Activated CD8-positive, alpha-beta T cell treated with anti-CD3 and anti-CD28 coated beads, Interleukin-2, amount 10 ng/mL, durations not matched to agents 7 days and 5 days (primary cell): ENCODE measurements at regions not wholly inside any gene's neighbourhood (a gene's known extent, or its start where the extent isn't known, plus 50 kb on each side); places are given as distances from the start of the nearest gene placed in this dataset.

Experiments
- ATAC-seq: fragments of 150-1000 bp; cut with Tn5 transposase; one replicate; pipeline ENCODE4 v1.10.0; 2021; ENCODE audit warnings: moderate library complexity
- CTCF ChIA-PET: fragments of 350-600 bp; sonication (Branson Sonifier 250); formaldehyde crosslinking; loops from one replicate; lab custom pipeline; 2021; ENCODE audit warnings: antibody characterized with exemption; lab: Charles Lee
- POLR2A ChIA-PET: fragments of 350-600 bp; sonication (Branson Sonifier 250); formaldehyde crosslinking; loops from one replicate; lab custom pipeline; 2021; ENCODE audit warnings: antibody characterized with exemption; lab: Charles Lee
- DNase-seq: peaks from one replicate; pipeline ENCODE4 v3.0.0-alpha.2; 2020
- H3K27ac Mint-ChIP-seq: one replicate; pipeline ENCODE4 v1.8.0; 2021; ENCODE audit warnings: mild to moderate bottlenecking, mixed read lengths
- H3K27me3 Mint-ChIP-seq: one replicate; pipeline ENCODE4 v1.8.0; 2021; ENCODE audit warnings: low read depth, mixed read lengths
- H3K36me3 Mint-ChIP-seq: one replicate; pipeline ENCODE4 v1.8.0; 2021; ENCODE audit warnings: low read depth, mixed read lengths
- H3K4me1 Mint-ChIP-seq: one replicate; pipeline ENCODE4 v1.8.0; 2021; ENCODE audit warnings: low read depth, mixed read lengths
- H3K4me3 Mint-ChIP-seq: one replicate; pipeline ENCODE4 v1.8.0; 2021; ENCODE audit warnings: mild to moderate bottlenecking, mixed read lengths
- H3K9me3 Mint-ChIP-seq: one replicate; pipeline ENCODE4 v1.8.0; 2022; ENCODE audit warnings: mixed read lengths; ENCODE audit not compliant: insufficient read depth

GRCh38 chr5:144086295-144086694, 84.2 kb downstream of the YIPF5 start:
- Mint-ChIP-seq H3K27me3 (no peaks in the 10 kb centered on the region), H3K9me3 (no peaks in the 10 kb centered on the region), H3K4me3 (no peak overlapping the region), H3K36me3 (no peaks in the 10 kb centered on the region), H3K27ac (no peak overlapping the region), H3K4me1 (no peaks in the 10 kb centered on the region)
- no peak for DNase-seq
- ChIA-PET POLR2A (no interaction called here), CTCF (no interaction called here)
- ATAC-seq, result no peak

- no peaks in the 10 kb centered on the region for H3K9me3 Mint-ChIP-seq
- CTCF ChIA-PET, result no interaction called here
- DNase-seq, result no peak
These were observed 82.9 kb downstream of the YIPF5 start for GRCh38 chr5:144087576-144087975.

GRCh38 chr5:144088206-144089064, 82.0 kb downstream of the YIPF5 start:
- POLR2A ChIA-PET, result no interaction called here
- no peak overlapping the region for H3K27ac Mint-ChIP-seq
- CTCF ChIA-PET, result no interaction called here

More at GRCh38 chr5:144087576-144087975, 82.9 kb downstream of the YIPF5 start:
- POLR2A ChIA-PET, result no interaction called here
- Mint-ChIP-seq H3K36me3 (no peaks in the 10 kb centered on the region), H3K4me1 (no peaks in the 10 kb centered on the region), H3K27ac (no peak overlapping the region), H3K4me3 (no peak overlapping the region), H3K27me3 (no peaks in the 10 kb centered on the region)
- no peak for ATAC-seq

GRCh38 chr5:144089401-144090021, 80.9 kb downstream of the YIPF5 start:
- H3K4me1 Mint-ChIP-seq, result peaks cover 8% of the 10 kb centered on the region
- H3K27me3 Mint-ChIP-seq, result no peaks in the 10 kb centered on the region
- H3K9me3 Mint-ChIP-seq, result no peaks in the 10 kb centered on the region
- H3K36me3 Mint-ChIP-seq, result no peaks in the 10 kb centered on the region
- H3K4me3 Mint-ChIP-seq, result no peak overlapping the region
- no peak overlapping the region for H3K27ac Mint-ChIP-seq
- ChIA-PET CTCF (no interaction called here), POLR2A (no interaction called here)
- ATAC-seq, result no peak
- no peak for DNase-seq

More at GRCh38 chr5:144088206-144089064, 82.0 kb downstream of the YIPF5 start:
- no peaks in the 10 kb centered on the region for H3K27me3 Mint-ChIP-seq
- H3K36me3 Mint-ChIP-seq, result no peaks in the 10 kb centered on the region
- DNase-seq, result no peak
- H3K9me3 Mint-ChIP-seq, result no peaks in the 10 kb centered on the region
- H3K4me1 Mint-ChIP-seq, result no peaks in the 10 kb centered on the region
- no peak for ATAC-seq
- H3K4me3 Mint-ChIP-seq, result no peak overlapping the region

- no peaks in the 10 kb centered on the region for H3K9me3 Mint-ChIP-seq
- ATAC-seq, result no peak
- H3K27me3 Mint-ChIP-seq, result no peaks in the 10 kb centered on the region
- ChIA-PET POLR2A (no interaction called here), CTCF (interaction anchor here (1.4 kb wide), 1 partner anchor 99 kb away, joined by 4 read pairs; no protein-coding TSS in a partner anchor)
- no peak overlapping the region for H3K27ac Mint-ChIP-seq
- H3K36me3 Mint-ChIP-seq, result no peaks in the 10 kb centered on the region
- DNase-seq, result no peak
- no peak overlapping the region for H3K4me3 Mint-ChIP-seq
- H3K4me1 Mint-ChIP-seq, result peaks cover 8% of the 10 kb centered on the region
These were observed 78.0 kb downstream of the YIPF5 start for GRCh38 chr5:144092508-144092907.

GRCh38 chr5:144093400-144093799, 77.1 kb downstream of the YIPF5 start:
- no peak for DNase-seq
- Mint-ChIP-seq H3K9me3 (no peaks in the 10 kb centered on the region), H3K4me3 (no peak overlapping the region), H3K36me3 (no peaks in the 10 kb centered on the region), H3K4me1 (peaks cover 8% of the 10 kb centered on the region), H3K27me3 (no peaks in the 10 kb centered on the region), H3K27ac (no peak overlapping the region)
- ATAC-seq, result no peak
- POLR2A ChIA-PET, result no interaction called here
- CTCF ChIA-PET, result interaction anchor here (1.4 kb wide), 1 partner anchor 98 kb away, joined by 4 read pairs; no protein-coding TSS in a partner anchor

- H3K36me3 Mint-ChIP-seq, result no peaks in the 10 kb centered on the region
- ChIA-PET POLR2A (no interaction called here), CTCF (interaction anchor here (1.4 kb wide), 1 partner anchor 98 kb away, joined by 4 read pairs; no protein-coding TSS in a partner anchor)
- H3K27me3 Mint-ChIP-seq, result no peaks in the 10 kb centered on the region
- ATAC-seq, result no peak
- H3K27ac Mint-ChIP-seq, result no peak overlapping the region
- no peak overlapping the region for H3K4me3 Mint-ChIP-seq
- H3K4me1 Mint-ChIP-seq, result peaks cover 8% of the 10 kb centered on the region
- no peak for DNase-seq
- H3K9me3 Mint-ChIP-seq, result no peaks in the 10 kb centered on the region
These were observed 76.6 kb downstream of the YIPF5 start for GRCh38 chr5:144093868-144094267.

GRCh38 chr5:144100702-144101101, 69.8 kb downstream of the YIPF5 start:
- DNase-seq, result no peak
- ATAC-seq, result no peak
- H3K4me1 Mint-ChIP-seq, result no peaks in the 10 kb centered on the region
- H3K4me3 Mint-ChIP-seq, result no peak overlapping the region
- H3K27me3 Mint-ChIP-seq, result no peaks in the 10 kb centered on the region
- H3K9me3 Mint-ChIP-seq, result no peaks in the 10 kb centered on the region
- no peak overlapping the region for H3K27ac Mint-ChIP-seq
- CTCF ChIA-PET, result interaction anchor here (1.2 kb wide), 1 partner anchor 91 kb away, joined by 3 read pairs; no protein-coding TSS in a partner anchor
- POLR2A ChIA-PET, result no interaction called here
- H3K36me3 Mint-ChIP-seq, result no peaks in the 10 kb centered on the region

- no peak overlapping the region for H3K4me3 Mint-ChIP-seq
- H3K9me3 Mint-ChIP-seq, result no peaks in the 10 kb centered on the region
- ChIA-PET CTCF (interaction anchor here (1.2 kb wide), 1 partner anchor 90 kb away, joined by 3 read pairs; no protein-coding TSS in a partner anchor), POLR2A (no interaction called here)
- DNase-seq (no peak), ATAC-seq (no peak)
- H3K4me1 Mint-ChIP-seq, result no peaks in the 10 kb centered on the region
- H3K27ac Mint-ChIP-seq, result no peak overlapping the region
- no peaks in the 10 kb centered on the region for H3K27me3 Mint-ChIP-seq
- H3K36me3 Mint-ChIP-seq, result no peaks in the 10 kb centered on the region
These were observed 68.8 kb downstream of the YIPF5 start for GRCh38 chr5:144101616-144102015.

GRCh38 chr5:144102361-144102760, 68.1 kb downstream of the YIPF5 start:
- Mint-ChIP-seq H3K27me3 (no peaks in the 10 kb centered on the region), H3K4me1 (no peaks in the 10 kb centered on the region), H3K4me3 (no peak overlapping the region), H3K36me3 (no peaks in the 10 kb centered on the region), H3K9me3 (no peaks in the 10 kb centered on the region), H3K27ac (no peak overlapping the region)
- POLR2A ChIA-PET, result no interaction called here
- DNase-seq (no peak), ATAC-seq (no peak)
- CTCF ChIA-PET, result no interaction called here

GRCh38 chr5:144102979-144103378, 67.5 kb downstream of the YIPF5 start:
- no peak for ATAC-seq
- DNase-seq, result no peak
- Mint-ChIP-seq H3K9me3 (no peaks in the 10 kb centered on the region), H3K4me3 (no peak overlapping the region), H3K4me1 (no peaks in the 10 kb centered on the region), H3K27me3 (no peaks in the 10 kb centered on the region), H3K36me3 (no peaks in the 10 kb centered on the region), H3K27ac (no peak overlapping the region)
- CTCF ChIA-PET, result interaction anchor here (1.1 kb wide), 1 partner anchor 30 kb away, joined by 4 read pairs; no protein-coding TSS in a partner anchor
- POLR2A ChIA-PET, result no interaction called here
